Stimulated activated CD4-positive, alpha-beta T cell treated with anti-CD3 and anti-CD28 coated beads, TNF-alpha, amount 100 ng/mL, for 1 hour (primary cell): ENCODE measurements at regions not wholly inside any gene's neighbourhood (a gene's known extent, or its start where the extent isn't known, plus 50 kb on each side); places are given as distances from the start of the nearest gene placed in this dataset.

Experiments used
- DNase-seq, 3 donors: peaks; one replicate each; pipeline ENCODE4 v3.0.0-alpha.2; 2020; ENCODE audit warnings: low read depth in 3 of 3, low spot score in 1 of 3

- DNase-seq = no peak
Observed at GRCh38 chr2:88283886-88284592, 113.9 kb downstream of the THNSL2 start.

- no peak for DNase-seq
Observed at GRCh38 chr2:88281302-88282217, 111.4 kb downstream of the THNSL2 start.

GRCh38 chr2:88269836-88270235, 99.7 kb downstream of the THNSL2 start:
- DNase-seq = no peak

- no peak for DNase-seq
Observed at GRCh38 chr2:88265352-88266303, 95.5 kb downstream of the THNSL2 start.

- DNase-seq = no peak
Observed at GRCh38 chr2:88263861-88264260, 93.7 kb downstream of the THNSL2 start.

- no peak for DNase-seq
Observed at GRCh38 chr2:88261725-88262124, 91.6 kb downstream of the THNSL2 start.

- no peak for DNase-seq
Observed at GRCh38 chr2:88258208-88258607, 88.1 kb downstream of the THNSL2 start.

- DNase-seq = no peak
Observed at GRCh38 chr2:88254437-88255091, 84.4 kb downstream of the THNSL2 start.

GRCh38 chr2:88253997-88254396, 83.9 kb downstream of the THNSL2 start:
- DNase-seq = no peak

GRCh38 chr2:88253375-88253774, 83.2 kb downstream of the THNSL2 start:
- DNase-seq = no peak

GRCh38 chr2:88252646-88253045, 82.5 kb downstream of the THNSL2 start:
- DNase-seq = no peak

- no peak for DNase-seq
Observed at GRCh38 chr2:88252111-88252510, 82.0 kb downstream of the THNSL2 start.

GRCh38 chr2:88250404-88250803, 80.3 kb downstream of the THNSL2 start:
- DNase-seq = no peak

- DNase-seq = no peak
Observed at GRCh38 chr2:88248280-88248828, 78.2 kb downstream of the THNSL2 start.

- DNase-seq = no peak
Observed at GRCh38 chr2:88247531-88247930, 77.4 kb downstream of the THNSL2 start.

- DNase-seq = no peak
Observed at GRCh38 chr2:88245109-88245508, 75.0 kb downstream of the THNSL2 start.

- no peak for DNase-seq
Observed at GRCh38 chr2:88239781-88240180, 69.6 kb downstream of the THNSL2 start.

- no peak for DNase-seq
Observed at GRCh38 chr2:88236666-88237065, 66.5 kb downstream of the THNSL2 start.
